Hematopoietic multipotent progenitor cell treated with erythropoietin and hydrocortisone succinate and interleukin-3 and kit ligand, for 17 days (in vitro differentiated cells): ENCODE measurements at regions not wholly inside any gene's neighbourhood (a gene's known extent, or its start where the extent isn't known, plus 50 kb on each side); places are given as distances from the start of the nearest gene placed in this dataset.

Source experiments
- DNase-seq: peaks from one replicate; pipeline ENCODE4 v3.0.0-alpha.2; 2015; ENCODE audit warnings: low spot score

DNA sequence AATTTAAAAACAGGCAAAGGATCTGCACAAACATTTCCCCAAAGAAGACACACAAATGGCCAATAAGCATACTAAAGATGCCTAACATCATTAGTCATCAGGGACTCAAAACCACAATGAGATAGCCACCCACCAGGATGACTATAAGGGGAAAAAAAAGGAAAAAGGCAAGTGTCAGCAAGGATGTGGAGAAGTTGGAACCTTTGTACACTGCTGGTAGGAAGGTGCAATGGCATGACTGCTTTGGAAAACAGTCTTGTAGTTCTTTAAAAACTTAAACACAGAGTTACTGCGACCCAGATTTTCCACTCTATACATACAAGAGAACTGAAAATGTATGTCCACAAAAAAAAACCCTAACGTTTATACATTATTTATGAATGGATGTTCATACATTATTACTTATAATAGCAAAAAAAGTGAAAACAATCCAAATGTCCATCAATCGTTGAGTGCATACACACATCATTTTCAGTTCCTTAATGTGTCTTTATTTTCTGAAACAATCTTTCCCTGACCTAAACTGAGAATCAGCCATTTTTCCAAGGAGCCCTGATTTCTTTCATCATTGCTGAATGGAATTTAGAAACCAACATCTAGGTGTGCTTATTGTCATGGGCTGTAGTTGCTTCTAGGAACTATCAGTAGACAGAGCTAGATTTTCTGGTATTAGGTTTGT lies 64.7 kb upstream of the TLK1 start:
- no peak for DNase-seq

DNA sequence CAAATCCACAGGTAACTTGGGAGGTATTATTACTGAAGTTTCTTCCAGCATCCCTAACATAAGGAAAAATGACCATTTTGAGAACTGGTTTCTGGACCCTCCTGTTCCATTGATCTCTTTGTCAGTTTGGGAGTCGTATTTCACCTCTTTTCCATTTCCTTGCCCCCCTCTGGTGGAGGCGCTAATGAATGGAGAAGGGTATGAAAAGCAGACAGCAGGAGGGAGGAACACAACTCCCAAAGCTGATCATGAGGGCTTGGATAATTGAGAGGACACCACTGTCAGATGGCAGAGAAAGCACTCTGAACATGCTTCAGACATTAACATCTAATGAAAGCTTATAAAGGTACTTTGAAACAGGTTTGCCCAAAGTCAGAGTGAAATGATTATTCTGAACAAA lies 56.6 kb upstream of the TLK1 start:
- DNase-seq: no peak

- no peak for DNase-seq
Measured at GRCh38 chr2:171216631-171217030, 55.9 kb upstream of the TLK1 start.

DNA sequence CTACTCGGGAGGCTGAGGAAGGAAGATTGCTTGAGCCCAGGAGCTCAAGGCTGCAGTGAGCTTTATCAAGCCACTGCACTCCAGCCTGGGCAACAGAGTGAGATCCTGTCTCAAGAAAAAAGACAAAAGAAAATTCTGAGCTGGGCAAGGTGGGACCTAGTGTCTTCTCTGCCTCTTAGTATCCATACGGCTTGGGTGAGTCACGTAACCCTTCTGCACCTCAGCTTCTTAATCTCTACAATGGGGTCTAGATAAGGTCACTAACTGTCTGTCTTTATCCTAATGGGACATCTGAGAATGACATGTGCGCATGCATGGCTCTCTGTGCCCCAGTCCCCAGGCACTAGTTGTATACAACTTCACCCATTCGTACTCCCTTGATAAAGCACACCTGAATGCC lies 53.4 kb upstream of the TLK1 start:
- no peak for DNase-seq

DNA sequence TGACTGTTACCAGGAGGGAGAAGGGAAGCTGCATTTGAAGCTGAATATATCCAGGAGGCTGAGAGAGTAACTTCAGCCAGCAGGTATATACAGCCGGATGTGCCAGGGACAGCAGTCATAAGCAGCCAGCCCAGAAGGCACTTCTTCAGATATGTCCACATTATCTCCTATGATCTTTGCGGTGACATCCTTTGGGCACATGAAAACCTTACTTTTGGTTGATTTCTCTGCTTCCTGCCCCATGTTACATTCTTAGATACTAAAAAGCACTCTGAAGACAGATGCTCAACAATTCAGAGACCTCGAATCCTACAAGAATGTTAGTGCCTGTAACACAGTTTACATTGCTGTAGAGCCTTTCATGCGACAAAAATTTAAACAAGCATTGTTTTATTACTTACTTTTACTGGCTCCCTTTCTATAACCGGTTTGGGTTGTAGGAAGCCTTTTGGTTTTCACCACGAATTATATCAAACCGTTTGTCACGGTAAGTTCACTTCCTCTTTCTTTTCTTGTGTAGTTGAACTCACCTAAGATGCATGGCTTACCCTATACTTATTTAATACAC lies 50.3 kb upstream of the TLK1 start:
- no peak for DNase-seq
